ENCODE measurements at regions not wholly inside any gene's neighbourhood (a gene's known extent, or its start where the extent isn't known, plus 50 kb on each side); places are given as distances from the start of the nearest gene placed in this dataset.

GRCh38 chr5:40082313-40082712, 597.4 kb upstream of the PTGER4 start:
- TF ChIP-seq CTCF (IDR thresholded peaks at IDR 0.05; ENCODE audit: control extremely low read depth, extremely low read depth), result no peak
- WGBS, 2 donors, result 0% methylated on average over 1 of the region's 1 CpG
- Histone ChIP-seq H3K27ac (ENCODE audit: low read depth in 1 of 2, low read length in 1 of 2) (no peak overlapping the region), H3K9me3 (ENCODE audit: control insufficient read depth in 4 of 4, insufficient read depth in 3 of 4, low read length in 3 of 4) (peaks cover 0 to 2% (median under 1%) of the 10 kb centered on the region in 4 donors), H3K9ac (ENCODE audit: insufficient read depth in 1 of 2, low read length in 2 of 2) (no peak overlapping the region), H3K36me3 (ENCODE audit: control insufficient read depth in 4 of 4, insufficient read depth in 4 of 4, low read length in 4 of 4) (no peaks in the 10 kb centered on the region), H3K27me3 (ENCODE audit: control insufficient read depth in 3 of 3, insufficient read depth in 3 of 3, low read length in 2 of 3) (peaks cover 0 to 3% (median 0%) of the 10 kb centered on the region in 3 donors), H3K4me1 (ENCODE audit: control insufficient read depth in 5 of 5, insufficient read depth in 5 of 5, low read length in 5 of 5) (peaks cover 0 to 2% (median 0%) of the 10 kb centered on the region in 5 donors), H3K4me3 (no peak overlapping the region)
- no peak for ATAC-seq (ENCODE audit: insufficient read depth, low FRiP score)
- no peak for DNase-seq

- ATAC-seq (ENCODE audit: insufficient read depth, low FRiP score) (no peak), DNase-seq (no peak)
- no peaks in the 10 kb centered on the region for H3K36me3 ChIP-seq (ENCODE audit: control insufficient read depth in 4 of 4, insufficient read depth in 4 of 4, low read length in 4 of 4)
- H3K27ac ChIP-seq (ENCODE audit: low read depth in 1 of 2, low read length in 1 of 2), result no peak overlapping the region
- TF ChIP-seq CTCF (IDR thresholded peaks at IDR 0.05; ENCODE audit: control extremely low read depth, extremely low read depth), result no peak
- no peak overlapping the region for H3K9ac ChIP-seq (ENCODE audit: insufficient read depth in 1 of 2, low read length in 2 of 2)
- H3K4me3 ChIP-seq, result no peak overlapping the region
- H3K27me3 ChIP-seq (ENCODE audit: control insufficient read depth in 3 of 3, insufficient read depth in 3 of 3, low read length in 2 of 3), result peaks cover 0 to 6% (median 0%) of the 10 kb centered on the region in 3 donors
- peaks cover 0 to 3% (median 0%) of the 10 kb centered on the region in 4 donors for H3K9me3 ChIP-seq (ENCODE audit: control insufficient read depth in 4 of 4, insufficient read depth in 3 of 4, low read length in 3 of 4)
- H3K4me1 ChIP-seq (ENCODE audit: control insufficient read depth in 5 of 5, insufficient read depth in 5 of 5, low read length in 5 of 5), result peaks cover 0 to 2% (median 0%) of the 10 kb centered on the region in 5 donors
These were observed 599.5 kb upstream of the PTGER4 start for GRCh38 chr5:40080191-40080590.

GRCh38 chr5:40078898-40079575, 600.7 kb upstream of the PTGER4 start:
- H3K36me3 ChIP-seq (ENCODE audit: control insufficient read depth in 4 of 4, insufficient read depth in 4 of 4, low read length in 4 of 4), result no peaks in the 10 kb centered on the region
- no peak overlapping the region for H3K9ac ChIP-seq (ENCODE audit: insufficient read depth in 1 of 2, low read length in 2 of 2)
- peaks cover 0 to 2% (median 0%) of the 10 kb centered on the region in 5 donors for H3K4me1 ChIP-seq (ENCODE audit: control insufficient read depth in 5 of 5, insufficient read depth in 5 of 5, low read length in 5 of 5)
- H3K9me3 ChIP-seq (ENCODE audit: control insufficient read depth in 4 of 4, insufficient read depth in 3 of 4, low read length in 3 of 4), result peaks cover 0 to 3% (median 0%) of the 10 kb centered on the region in 4 donors
- DNase-seq, result no peak
- no peak overlapping the region for H3K4me3 ChIP-seq
- no peak for TF ChIP-seq CTCF (IDR thresholded peaks at IDR 0.05; ENCODE audit: control extremely low read depth, extremely low read depth)
- H3K27me3 ChIP-seq (ENCODE audit: control insufficient read depth in 3 of 3, insufficient read depth in 3 of 3, low read length in 2 of 3), result peaks cover 0 to 6% (median 0%) of the 10 kb centered on the region in 3 donors
- 47 to 55% methylated on average over 8 of the region's 8 CpGs for WGBS, 2 donors
- H3K27ac ChIP-seq (ENCODE audit: low read depth in 1 of 2, low read length in 1 of 2), result no peak overlapping the region
- ATAC-seq (ENCODE audit: insufficient read depth, low FRiP score), result peak; percentile 47
